IMR-90 (cell line): ENCODE measurements at regions not wholly inside any gene's neighbourhood (a gene's known extent, or its start where the extent isn't known, plus 50 kb on each side); places are given as distances from the start of the nearest gene placed in this dataset.
A peak's percentile ranks its signal among the peaks of the same experiment; 100 is the strongest.

Source experiments
- CTCF ChIP-seq: conservative IDR thresholded peaks from 2 replicates; pipeline ENCODE4 v1.5.1; 2012; ENCODE audit warnings: mild to moderate bottlenecking, low read depth, low read length, improper control_type of control experiment
- MAFK ChIP-seq: IDR thresholded peaks from 2 replicates; pipeline ENCODE4 v1.6.1; 2012; ENCODE audit warnings: low read depth, low read length, improper control_type of control experiment

- TF ChIP-seq MAFK (peak; percentile 69), CTCF (no peak)
Observed at GRCh38 chr14:80116157-80116556, 95.1 kb downstream of the DIO2 start.
